Osteoblast (primary cell): ENCODE measurements at regions not wholly inside any gene's neighbourhood (a gene's known extent, or its start where the extent isn't known, plus 50 kb on each side); places are given as distances from the start of the nearest gene placed in this dataset.

Source experiments
- DNase-seq: peaks from one replicate; pipeline ENCODE4 v3.0.0; 2011; ENCODE audit warnings: low spot score, mixed read lengths; ENCODE audit not compliant: insufficient read length; ENCODE audit errors: missing footprints
- H2AFZ ChIP-seq: 2 replicates; pipeline ENCODE4 v1.6.0; 2011; ENCODE audit warnings: mild to moderate bottlenecking, low read length
- H3K27ac ChIP-seq: 2 replicates; pipeline ENCODE4 v1.5.1; 2011; ENCODE audit warnings: mild to moderate bottlenecking, low read depth, low read length, moderate library complexity
- H3K27me3 ChIP-seq: 2 replicates; pipeline ENCODE4 v1.6.0; 2012; ENCODE audit warnings: mild to moderate bottlenecking, control low read depth, inconsistent platforms, low read length, moderate library complexity; ENCODE audit not compliant: insufficient read depth
- H3K36me3 ChIP-seq: 2 replicates; pipeline ENCODE4 v1.5.1; 2011; ENCODE audit warnings: mild to moderate bottlenecking, low read length, control low read depth, moderate library complexity; ENCODE audit not compliant: insufficient read depth
- H3K4me1 ChIP-seq: 2 replicates; pipeline ENCODE4 v1.5.1; 2011; ENCODE audit warnings: mild to moderate bottlenecking, low read length, control low read depth, moderate library complexity; ENCODE audit not compliant: insufficient read depth
- H3K4me2 ChIP-seq: 2 replicates; pipeline ENCODE4 v1.6.0; 2011; ENCODE audit warnings: mild to moderate bottlenecking, low read length; ENCODE audit not compliant: insufficient read depth
- H3K4me3 ChIP-seq: fragments of 200-600 bp; sonication (generic); 3 replicates; pipeline ENCODE4 v1.5.1; 2012; ENCODE audit warnings: mild to moderate bottlenecking, low read length, inconsistent platforms; ENCODE audit not compliant: insufficient read depth
- H3K79me2 ChIP-seq: 2 replicates; pipeline ENCODE4 v1.6.0; 2012; ENCODE audit warnings: mild to moderate bottlenecking, low read length, control low read depth, inconsistent platforms; ENCODE audit not compliant: insufficient read depth
- H3K9me3 ChIP-seq: 2 replicates; pipeline ENCODE4 v1.5.1; 2011; ENCODE audit warnings: low read depth, low read length, control low read depth
- H4K20me1 ChIP-seq: 2 replicates; pipeline ENCODE4 v1.6.0; 2012; ENCODE audit warnings: mild to moderate bottlenecking, low read length, control low read depth; ENCODE audit not compliant: insufficient read depth
- CTCF ChIP-seq: IDR thresholded peaks from 2 replicates; pipeline ENCODE4 v1.5.1; 2011; ENCODE audit warnings: mild to moderate bottlenecking, low read depth, low read length, moderate library complexity; ENCODE audit errors: extremely low read depth

- Histone ChIP-seq H3K79me2 (no peaks in the 10 kb centered on the region), H3K4me3 (no peak overlapping the region), H3K4me1 (no peaks in the 10 kb centered on the region), H2AFZ (no peak overlapping the region), H3K27ac (no peak overlapping the region), H3K27me3 (no peaks in the 10 kb centered on the region), H3K9me3 (peaks cover 14% of the 10 kb centered on the region), H3K4me2 (no peak overlapping the region), H3K36me3 (no peaks in the 10 kb centered on the region), H4K20me1 (no peaks in the 10 kb centered on the region)
- no peak for TF ChIP-seq CTCF
- DNase-seq = no peak
Observed at GRCh38 chr4:35548921-35549320, 695.4 kb downstream of the ARAP2 start.

GRCh38 chr4:35556387-35556786, 687.9 kb downstream of the ARAP2 start:
- Histone ChIP-seq H3K79me2 (no peaks in the 10 kb centered on the region), H4K20me1 (no peaks in the 10 kb centered on the region), H3K27me3 (no peaks in the 10 kb centered on the region), H2AFZ (no peak overlapping the region), H3K27ac (no peak overlapping the region), H3K4me3 (no peak overlapping the region), H3K4me2 (no peak overlapping the region), H3K36me3 (no peaks in the 10 kb centered on the region), H3K9me3 (peaks cover 11% of the 10 kb centered on the region), H3K4me1 (no peaks in the 10 kb centered on the region)
- TF ChIP-seq CTCF = no peak
- no peak for DNase-seq

GRCh38 chr4:35559559-35560365, 684.6 kb downstream of the ARAP2 start:
- Histone ChIP-seq H3K27me3 (no peaks in the 10 kb centered on the region), H3K4me3 (no peak overlapping the region), H3K9me3 (peaks cover 4% of the 10 kb centered on the region), H3K27ac (no peak overlapping the region), H3K79me2 (no peaks in the 10 kb centered on the region), H3K4me2 (no peak overlapping the region), H4K20me1 (no peaks in the 10 kb centered on the region), H2AFZ (no peak overlapping the region), H3K4me1 (no peaks in the 10 kb centered on the region), H3K36me3 (no peaks in the 10 kb centered on the region)
- TF ChIP-seq CTCF = no peak
- no peak for DNase-seq

- TF ChIP-seq CTCF = no peak
- Histone ChIP-seq H3K27me3 (no peaks in the 10 kb centered on the region), H2AFZ (no peak overlapping the region), H3K4me1 (no peaks in the 10 kb centered on the region), H3K4me3 (no peak overlapping the region), H3K4me2 (no peak overlapping the region), H4K20me1 (no peaks in the 10 kb centered on the region), H3K9me3 (peaks cover 4% of the 10 kb centered on the region), H3K79me2 (no peaks in the 10 kb centered on the region), H3K27ac (no peak overlapping the region), H3K36me3 (no peaks in the 10 kb centered on the region)
- DNase-seq = no peak
Observed at GRCh38 chr4:35562861-35563260, 681.5 kb downstream of the ARAP2 start.
